Glutamatergic neuron (in vitro differentiated cells): ENCODE measurements at regions not wholly inside any gene's neighbourhood (a gene's known extent, or its start where the extent isn't known, plus 50 kb on each side); places are given as distances from the start of the nearest gene placed in this dataset.

Experiments used
- DNase-seq: peaks from one replicate; pipeline ENCODE4 v3.0.0; 2022
- H3K27ac Mint-ChIP-seq: one replicate; pipeline ENCODE4 v1.8.0; 2020; ENCODE audit warnings: mild to moderate bottlenecking, mixed read lengths, inconsistent platforms; ENCODE audit not compliant: unreplicated experiment
- H3K27me3 Mint-ChIP-seq: one replicate; pipeline ENCODE4 v1.8.0; 2020; ENCODE audit warnings: mild to moderate bottlenecking, moderate library complexity, mixed read lengths, inconsistent platforms; ENCODE audit not compliant: unreplicated experiment
- H3K36me3 Mint-ChIP-seq: one replicate; pipeline ENCODE4 v1.8.0; 2020; ENCODE audit warnings: mild to moderate bottlenecking, mixed read lengths, inconsistent platforms; ENCODE audit not compliant: unreplicated experiment
- H3K4me1 Mint-ChIP-seq: one replicate; pipeline ENCODE4 v1.8.0; 2020; ENCODE audit warnings: mild to moderate bottlenecking, low read depth, mixed read lengths, inconsistent platforms; ENCODE audit not compliant: unreplicated experiment
- H3K4me3 Mint-ChIP-seq: one replicate; pipeline ENCODE4 v1.8.0; 2020; ENCODE audit warnings: mild to moderate bottlenecking, mixed read lengths, inconsistent platforms; ENCODE audit not compliant: unreplicated experiment
- H3K9me3 Mint-ChIP-seq: one replicate; pipeline ENCODE4 v1.8.0; 2020; ENCODE audit warnings: mild to moderate bottlenecking, moderate library complexity, mixed read lengths, inconsistent platforms; ENCODE audit not compliant: unreplicated experiment
- CTCF ChIP-seq: fragments of 200-600 bp; sonication (generic); IDR thresholded peaks from one replicate; pipeline ENCODE4 v1.5.0; 2021; ENCODE audit not compliant: partially characterized antibody, unreplicated experiment

GRCh38 chr2:120551522-120551921 lies 184.1 kb upstream of the GLI2 start:
- H3K36me3 Mint-ChIP-seq, result no peaks in the 10 kb centered on the region
- H3K27ac Mint-ChIP-seq, result no peak overlapping the region
- no peak for DNase-seq
- no peak overlapping the region for H3K4me3 Mint-ChIP-seq
- H3K9me3 Mint-ChIP-seq, result peaks cover 2% of the 10 kb centered on the region
- peaks cover 20% of the 10 kb centered on the region for H3K4me1 Mint-ChIP-seq
- TF ChIP-seq CTCF, result no peak
- H3K27me3 Mint-ChIP-seq, result peaks cover 7% of the 10 kb centered on the region

GRCh38 chr2:120552079-120552478 lies 183.6 kb upstream of the GLI2 start:
- H3K36me3 Mint-ChIP-seq, result no peaks in the 10 kb centered on the region
- peaks cover 18% of the 10 kb centered on the region for H3K4me1 Mint-ChIP-seq
- no peak overlapping the region for H3K4me3 Mint-ChIP-seq
- H3K27ac Mint-ChIP-seq, result no peak overlapping the region
- no peak for DNase-seq
- no peak for TF ChIP-seq CTCF
- H3K27me3 Mint-ChIP-seq, result peaks cover 9% of the 10 kb centered on the region
- peaks cover 2% of the 10 kb centered on the region for H3K9me3 Mint-ChIP-seq

GRCh38 chr2:120552800-120553481 lies 182.7 kb upstream of the GLI2 start:
- peaks cover 9% of the 10 kb centered on the region for H3K27me3 Mint-ChIP-seq
- no peak overlapping the region for H3K4me3 Mint-ChIP-seq
- TF ChIP-seq CTCF, result peak; percentile 78
- H3K9me3 Mint-ChIP-seq, result peaks cover 2% of the 10 kb centered on the region
- H3K4me1 Mint-ChIP-seq, result peaks cover 16% of the 10 kb centered on the region
- no peak overlapping the region for H3K27ac Mint-ChIP-seq
- DNase-seq, result peak; percentile 84
- no peaks in the 10 kb centered on the region for H3K36me3 Mint-ChIP-seq

GRCh38 chr2:120554625-120555032 lies 181.0 kb upstream of the GLI2 start:
- TF ChIP-seq CTCF, result no peak
- peaks cover 2% of the 10 kb centered on the region for H3K9me3 Mint-ChIP-seq
- peaks cover 16% of the 10 kb centered on the region for H3K4me1 Mint-ChIP-seq
- peaks cover 9% of the 10 kb centered on the region for H3K27me3 Mint-ChIP-seq
- DNase-seq, result no peak
- no peaks in the 10 kb centered on the region for H3K36me3 Mint-ChIP-seq
- no peak overlapping the region for H3K27ac Mint-ChIP-seq
- H3K4me3 Mint-ChIP-seq, result no peak overlapping the region

- Mint-ChIP-seq H3K4me3 (no peak overlapping the region), H3K4me1 (peaks cover 14% of the 10 kb centered on the region), H3K36me3 (no peaks in the 10 kb centered on the region), H3K27me3 (peaks cover 9% of the 10 kb centered on the region), H3K27ac (no peak overlapping the region), H3K9me3 (peaks cover 2% of the 10 kb centered on the region)
- no peak for TF ChIP-seq CTCF
- DNase-seq, result no peak
Observed at GRCh38 chr2:120555092-120555491, 180.6 kb upstream of the GLI2 start.
